GM21723 (cell line): ENCODE measurements at regions not wholly inside any gene's neighbourhood (a gene's known extent, or its start where the extent isn't known, plus 50 kb on each side); places are given as distances from the start of the nearest gene placed in this dataset.
"Not testable (repeated sequence)": the region's sequence is repeated elsewhere in the genome, so short reads cannot be mapped to it uniquely, and the experiment has no call there.

ENCODE experiments used
- ATAC-seq: cut with Tn5 transposase; IDR thresholded peaks from one replicate; pipeline ENCODE4 v1.9.1; 2021; ENCODE audit warnings: mild to moderate bottlenecking, moderate library complexity; ENCODE audit not compliant: unreplicated experiment

DNA sequence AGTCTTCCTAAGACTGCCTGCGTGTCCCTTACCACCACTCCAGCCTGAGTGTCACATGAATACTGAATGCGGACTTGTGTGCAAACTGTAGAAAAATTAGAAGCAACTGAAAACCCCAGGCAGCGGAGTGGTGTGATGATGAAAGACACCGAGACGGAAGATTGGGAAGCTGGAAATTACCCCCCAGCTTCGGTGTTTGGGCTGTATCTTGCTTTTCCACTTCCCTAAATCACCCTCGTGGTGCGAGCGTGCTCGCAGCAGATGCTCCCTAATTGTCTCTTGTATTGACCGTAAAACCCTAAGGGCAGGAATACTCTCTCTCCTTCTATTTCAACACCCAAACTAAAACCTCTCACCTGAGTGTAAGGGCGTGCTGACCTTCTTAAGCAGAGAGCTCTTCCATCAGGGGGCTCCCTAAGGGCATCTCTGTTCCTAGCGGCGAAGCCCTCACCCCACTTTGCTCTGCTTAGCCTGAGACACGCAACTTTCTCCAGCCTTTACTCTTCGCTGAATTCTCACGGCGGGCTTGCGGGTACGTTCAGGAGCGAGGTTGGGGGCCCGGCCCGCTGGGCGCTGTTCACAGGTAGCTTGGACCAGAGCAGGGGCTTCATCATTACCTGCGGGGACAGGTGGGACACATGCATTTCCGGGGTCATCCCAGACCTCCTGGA lies 62.4 kb downstream of the CRYBB2 start:
- no peak for ATAC-seq

- ATAC-seq, result no peak
Measured at GRCh38 chr22:25282346-25282670, 62.9 kb downstream of the CRYBB2 start.

DNA sequence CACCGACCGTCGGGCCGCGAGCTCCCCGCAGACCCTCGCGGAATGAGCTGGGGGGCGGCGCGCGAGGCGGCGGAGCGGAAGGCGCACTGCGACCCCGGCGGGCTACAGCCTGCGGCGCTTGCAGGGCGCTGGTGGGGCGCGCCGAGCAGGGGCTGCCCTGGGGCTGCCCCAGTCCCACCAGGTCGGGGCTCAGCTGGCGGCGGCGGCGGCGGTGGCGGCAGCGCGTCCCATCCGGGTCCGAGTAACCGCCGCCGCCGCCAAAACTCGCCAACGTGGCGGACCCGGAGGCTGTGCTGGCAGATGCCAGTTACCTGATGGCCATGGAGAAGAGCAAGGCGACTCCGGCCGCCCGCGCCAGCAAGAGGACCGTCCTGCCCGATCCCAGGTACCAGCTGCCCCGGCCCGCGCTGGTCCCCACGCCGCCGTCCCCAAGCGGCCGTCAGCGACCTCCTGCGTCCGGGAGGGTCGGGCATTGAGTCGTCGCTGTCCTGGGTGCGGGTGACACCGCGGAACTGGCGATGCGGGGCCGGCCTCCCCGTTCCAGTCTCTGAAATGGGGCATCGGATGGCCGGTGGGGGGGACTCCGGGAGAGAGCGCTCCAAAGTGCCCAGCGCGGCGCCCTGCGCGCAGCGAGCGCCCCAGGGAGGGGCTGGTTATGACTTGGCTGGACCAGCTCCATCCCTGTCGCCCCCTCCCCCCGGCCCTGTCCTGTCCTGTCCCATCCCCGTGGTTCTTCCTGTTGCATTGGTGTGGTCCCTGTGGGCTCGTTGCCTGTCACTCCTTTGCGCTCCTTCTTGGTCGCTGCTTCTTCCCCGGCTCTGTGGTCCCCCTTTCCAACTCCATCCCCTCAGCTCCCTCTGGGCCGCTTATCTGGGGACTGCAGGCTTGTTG lies 63.5 kb downstream of the CRYBB2 start:
- no peak for ATAC-seq

- not testable (repeated sequence) for ATAC-seq
Measured at GRCh38 chr22:25288481-25288880, 69.0 kb downstream of the CRYBB2 start.

DNA sequence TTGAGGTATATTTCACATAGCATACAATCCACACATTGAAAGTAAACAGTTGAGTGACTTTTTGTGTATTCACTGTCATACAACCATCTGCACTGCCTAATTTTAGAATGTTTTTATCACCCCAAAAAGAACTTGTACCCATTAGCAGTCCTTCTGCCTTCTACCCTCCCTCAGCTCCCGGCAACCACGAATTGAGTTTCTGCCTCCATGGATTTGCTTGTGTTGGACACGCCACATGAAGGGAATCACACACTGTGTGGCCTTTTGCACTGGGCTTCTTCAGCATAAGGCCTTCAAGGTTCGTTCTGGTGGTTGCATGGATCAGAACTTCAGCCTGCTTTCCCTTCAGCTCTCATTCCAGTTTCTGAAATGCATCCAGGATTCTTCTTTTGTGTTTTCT lies 82.5 kb downstream of the CRYBB2 start:
- ATAC-seq, result not testable (repeated sequence)

- ATAC-seq, result not testable (repeated sequence)
Measured at GRCh38 chr22:25309586-25309985, 90.1 kb downstream of the CRYBB2 start.

GRCh38 chr22:25311924-25312323 lies 92.5 kb downstream of the CRYBB2 start:
- ATAC-seq, result not testable (repeated sequence)

DNA sequence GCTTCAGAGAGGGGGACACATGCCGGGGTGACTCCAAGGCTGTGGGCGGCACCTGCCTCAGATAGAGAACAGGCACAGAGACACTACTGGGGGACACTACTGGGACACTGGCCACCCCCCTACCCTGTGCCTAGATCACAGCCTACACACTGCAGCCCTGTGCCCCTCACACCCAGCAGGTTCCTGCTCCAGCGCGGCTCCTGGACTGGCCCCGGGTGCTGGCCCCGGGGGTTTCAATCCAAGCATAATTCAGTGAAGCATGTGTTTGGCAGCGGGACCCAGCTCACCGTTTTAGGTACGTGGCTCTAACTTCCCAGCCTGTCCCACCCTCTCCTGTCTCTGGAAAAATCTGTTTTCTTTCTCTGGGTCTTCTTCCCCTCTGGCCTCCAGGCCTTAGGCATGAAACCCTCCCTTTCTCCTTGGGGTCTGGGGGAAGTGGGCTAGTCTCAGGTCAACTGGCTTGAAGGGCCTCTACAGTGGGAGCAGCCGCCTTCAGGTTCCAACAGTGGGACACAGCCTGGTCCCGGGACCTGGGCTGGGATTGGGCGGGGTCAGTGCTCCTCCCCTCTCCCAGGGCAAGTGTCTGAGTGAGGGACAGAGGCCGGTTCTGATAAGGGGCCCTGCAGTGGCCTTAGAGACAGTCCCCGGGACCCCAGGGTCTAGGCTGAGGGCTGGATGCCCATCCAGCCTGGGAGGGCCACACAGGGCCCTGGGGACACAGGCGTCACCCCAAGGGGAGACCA lies 98.8 kb downstream of the CRYBB2 start:
- no peak for ATAC-seq

DNA sequence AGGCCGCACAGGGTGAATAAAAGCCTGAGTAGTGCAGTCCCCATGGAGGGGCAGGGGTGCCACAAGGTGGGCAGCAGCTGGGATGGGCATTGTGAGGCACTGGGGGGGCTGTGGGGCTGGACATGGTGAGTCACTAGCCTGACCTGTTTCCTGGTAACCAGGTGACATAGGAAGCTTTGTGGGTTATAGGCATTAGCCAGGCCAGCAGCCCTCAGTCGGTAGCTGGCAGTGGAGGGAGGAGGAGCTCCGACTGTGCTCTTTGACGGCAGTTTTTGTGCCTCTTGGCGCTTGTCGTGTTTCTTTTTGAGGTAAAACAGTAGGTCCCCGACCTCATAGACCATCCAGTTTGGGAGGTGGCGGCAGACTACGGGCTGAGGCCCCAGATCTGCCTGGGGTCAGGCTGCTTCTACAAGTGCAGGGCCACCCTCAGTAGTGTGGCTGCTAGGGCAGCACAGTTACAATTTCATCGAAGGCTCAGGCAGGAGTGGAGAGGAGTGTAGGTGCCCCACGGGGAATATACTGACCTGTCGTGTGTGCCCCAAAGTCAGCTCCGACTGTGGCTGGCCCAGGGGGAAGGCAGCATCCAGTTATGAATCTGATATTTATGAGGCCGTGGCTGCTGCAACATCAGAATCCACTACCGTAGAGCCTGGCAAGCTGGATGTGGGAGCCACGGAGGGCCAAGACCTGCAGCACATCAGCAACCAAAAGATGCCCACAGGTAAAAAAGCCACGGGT lies 107.7 kb downstream of the CRYBB2 start:
- no peak for ATAC-seq

- ATAC-seq, result no peak
Measured at GRCh38 chr22:25331050-25331449, 111.6 kb downstream of the CRYBB2 start.

- ATAC-seq, result not testable (repeated sequence)
Measured at GRCh38 chr22:25331911-25332310, 112.5 kb downstream of the CRYBB2 start.

- ATAC-seq, result no peak
Measured at GRCh38 chr22:25332386-25332785, 112.9 kb downstream of the CRYBB2 start.

GRCh38 chr22:25334162-25334490 lies 114.7 kb downstream of the CRYBB2 start:
- ATAC-seq, result no peak

GRCh38 chr22:25334631-25335030 lies 115.2 kb downstream of the CRYBB2 start:
- not testable (repeated sequence) for ATAC-seq

DNA sequence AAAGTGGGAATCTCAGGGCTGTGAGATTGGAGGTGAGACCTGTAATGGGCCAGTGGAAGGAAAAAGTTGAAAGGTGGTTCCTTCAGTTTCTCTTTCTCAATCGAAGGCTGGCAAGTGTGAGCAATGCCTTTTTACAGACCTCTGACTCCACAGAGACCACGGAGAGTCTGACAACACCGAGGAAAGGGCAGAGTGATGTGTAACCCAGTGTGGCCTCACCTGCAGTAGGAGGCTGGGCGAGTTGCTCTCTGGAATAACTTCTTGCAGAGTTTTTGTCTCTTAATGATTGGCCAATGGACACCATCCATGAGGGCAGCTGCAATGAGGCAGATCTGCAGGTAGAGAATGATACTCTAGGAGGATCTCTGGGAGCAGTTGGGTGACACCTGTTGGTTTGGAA lies 115.8 kb downstream of the CRYBB2 start:
- not testable (repeated sequence) for ATAC-seq

- not testable (repeated sequence) for ATAC-seq
Measured at GRCh38 chr22:25340536-25340935, 121.1 kb downstream of the CRYBB2 start.

GRCh38 chr22:25344366-25344765 lies 124.9 kb downstream of the CRYBB2 start:
- not testable (repeated sequence) for ATAC-seq

- ATAC-seq, result no peak
Measured at GRCh38 chr22:25346859-25347751, 127.7 kb downstream of the CRYBB2 start.

- no peak for ATAC-seq
Measured at GRCh38 chr22:25347752-25348102, 128.3 kb downstream of the CRYBB2 start.

GRCh38 chr22:25348391-25348790 lies 129.0 kb downstream of the CRYBB2 start:
- ATAC-seq, result no peak
